PC-3 (cell line): ENCODE measurements at regions not wholly inside any gene's neighbourhood (a gene's known extent, or its start where the extent isn't known, plus 50 kb on each side); places are given as distances from the start of the nearest gene placed in this dataset.

Experiments
- ATAC-seq: fragments of 200-7000 bp; cut with Tn5 transposase; 2 replicates; pipeline ENCODE4 v1.9.1; 2020; ENCODE audit warnings: mild to moderate bottlenecking, moderate library complexity
- BruUV-seq: library from RNA; stranded (reverse); fragments of 400-500 nt; replicated peaks from 2 replicates; lab custom pipeline; 2021; lab: Mats Ljungman, UMichigan
- CTCF ChIA-PET: fragments of 300-600 bp; sonication (Branson Sonifier 250); formaldehyde crosslinking; loops from one replicate; lab custom pipeline; 2022; ENCODE audit warnings: antibody characterized with exemption; lab: Charles Lee
- POLR2A ChIA-PET: fragments of 300-600 bp; sonication (Branson Sonifier 250); formaldehyde crosslinking; loops from one replicate; lab custom pipeline; 2022; ENCODE audit warnings: antibody characterized with exemption; ENCODE audit not compliant: unreplicated experiment; lab: Charles Lee
- DNase-seq: peaks from one replicate; pipeline ENCODE4 v3.0.0-alpha.2; 2015
- H2AFZ ChIP-seq: fragments of 300-600 bp; sonication (generic); 2 replicates; pipeline ENCODE4 v1.6.0; 2016; ENCODE audit warnings: antibody characterized with exemption, low read length
- H3F3A ChIP-seq: fragments of 300-600 bp; sonication (generic); one replicate; pipeline ENCODE4 v1.6.0; 2017; ENCODE audit warnings: antibody characterized with exemption, low read length, control low read depth, mild to moderate bottlenecking; ENCODE audit not compliant: unreplicated experiment
- H3K27ac ChIP-seq: fragments of 300-600 bp; sonication (generic); 2 replicates; pipeline ENCODE4 v1.5.1; 2016; ENCODE audit warnings: mild to moderate bottlenecking, low read length
- H3K27me3 ChIP-seq: fragments of 300-600 bp; sonication (generic); 2 replicates; pipeline ENCODE4 v1.6.1; 2016; ENCODE audit warnings: low read length, mixed read lengths
- H3K36me3 ChIP-seq: fragments of 300-600 bp; sonication (generic); 2 replicates; pipeline ENCODE4 v1.6.1; 2016; ENCODE audit warnings: low read depth, mixed run types, low read length, mixed read lengths
- H3K4me1 ChIP-seq: fragments of 300-600 bp; sonication (generic); 2 replicates; pipeline ENCODE4 v1.5.1; 2016; ENCODE audit warnings: low read length; ENCODE audit not compliant: insufficient read depth
- H3K4me2 ChIP-seq: fragments of 300-600 bp; sonication (generic); 2 replicates; pipeline ENCODE4 v1.6.0; 2016; ENCODE audit warnings: low read length
- H3K4me3 ChIP-seq: fragments of 300-600 bp; sonication (generic); 2 replicates; pipeline ENCODE4 v1.5.1; 2016; ENCODE audit warnings: mild to moderate bottlenecking, low read length, mixed read lengths
- H3K79me2 ChIP-seq: fragments of 300-600 bp; sonication (generic); 2 replicates; pipeline ENCODE4 v1.6.1; 2017; ENCODE audit warnings: low read length, mixed read lengths
- H3K9ac ChIP-seq: fragments of 300-600 bp; sonication (generic); 2 replicates; pipeline ENCODE4 v1.6.0; 2016; ENCODE audit warnings: mild to moderate bottlenecking, low read length
- H3K9me2 ChIP-seq: fragments of 300-600 bp; sonication (generic); replicated peaks from 2 replicates; pipeline ENCODE4 v1.6.1; 2016; ENCODE audit warnings: mixed run types, low read length, mixed read lengths
- H3K9me3 ChIP-seq: fragments of 300-600 bp; sonication (generic); 2 replicates; pipeline ENCODE4 v1.6.1; 2016; ENCODE audit warnings: low read length, mixed read lengths
- H4K20me1 ChIP-seq: fragments of 300-600 bp; sonication (generic); 2 replicates; pipeline ENCODE4 v1.6.1; 2016; ENCODE audit warnings: low read length, mixed read lengths
- EZH2 ChIP-seq: fragments of 300-600 bp; sonication (generic); IDR thresholded peaks from one replicate; pipeline ENCODE4 v1.6.1; 2017; ENCODE audit warnings: antibody characterized with exemption, mild to moderate bottlenecking, low read length; ENCODE audit not compliant: unreplicated experiment
- EZH2phosphoT487 ChIP-seq: fragments of 300-600 bp; sonication (generic); IDR thresholded peaks from 2 replicates; pipeline ENCODE4 v1.6.1; 2018; ENCODE audit warnings: mild to moderate bottlenecking, antibody characterized with exemption, low read length, borderline replicate concordance
- intact Hi-C: fragments of 100-400 bp; cut with micrococcal nuclease; formaldehyde crosslinking; loops from 2 replicates; pipeline ENCODE4 v1.9.0; 2023
- TF ChIP-seq, protein P1 (sequence below): fragments of 300-600 bp; sonication (generic); conservative IDR thresholded peaks from 2 replicates; pipeline ENCODE4 v1.5.1; 2017; ENCODE audit warnings: antibody characterized with exemption, low read depth, mild to moderate bottlenecking, low read length

- Histone ChIP-seq H2AFZ (no peak overlapping the region), H3K4me3 (no peak overlapping the region), H3K4me2 (no peak overlapping the region), H3K36me3 (no peaks in the 10 kb centered on the region), H3K27ac (no peak overlapping the region), H3K9me3 (no peaks in the 10 kb centered on the region), H3K4me1 (no peaks in the 10 kb centered on the region), H3K9me2 (no peaks in the 10 kb centered on the region), H3K9ac (no peak overlapping the region), H3F3A (no peaks in the 10 kb centered on the region), H4K20me1 (no peaks in the 10 kb centered on the region), H3K79me2 (no peaks in the 10 kb centered on the region), H3K27me3 (no peaks in the 10 kb centered on the region)
- ChIA-PET POLR2A (no interaction called here), CTCF (no interaction called here)
- ATAC-seq = no peak
- no TSS peak for BruUV-seq
- DNase-seq = no peak
- intact Hi-C loops = no loop called here
- TF ChIP-seq EZH2 (no peak), EZH2phosphoT487 (no peak)
- TF ChIP-seq, protein P1, sequence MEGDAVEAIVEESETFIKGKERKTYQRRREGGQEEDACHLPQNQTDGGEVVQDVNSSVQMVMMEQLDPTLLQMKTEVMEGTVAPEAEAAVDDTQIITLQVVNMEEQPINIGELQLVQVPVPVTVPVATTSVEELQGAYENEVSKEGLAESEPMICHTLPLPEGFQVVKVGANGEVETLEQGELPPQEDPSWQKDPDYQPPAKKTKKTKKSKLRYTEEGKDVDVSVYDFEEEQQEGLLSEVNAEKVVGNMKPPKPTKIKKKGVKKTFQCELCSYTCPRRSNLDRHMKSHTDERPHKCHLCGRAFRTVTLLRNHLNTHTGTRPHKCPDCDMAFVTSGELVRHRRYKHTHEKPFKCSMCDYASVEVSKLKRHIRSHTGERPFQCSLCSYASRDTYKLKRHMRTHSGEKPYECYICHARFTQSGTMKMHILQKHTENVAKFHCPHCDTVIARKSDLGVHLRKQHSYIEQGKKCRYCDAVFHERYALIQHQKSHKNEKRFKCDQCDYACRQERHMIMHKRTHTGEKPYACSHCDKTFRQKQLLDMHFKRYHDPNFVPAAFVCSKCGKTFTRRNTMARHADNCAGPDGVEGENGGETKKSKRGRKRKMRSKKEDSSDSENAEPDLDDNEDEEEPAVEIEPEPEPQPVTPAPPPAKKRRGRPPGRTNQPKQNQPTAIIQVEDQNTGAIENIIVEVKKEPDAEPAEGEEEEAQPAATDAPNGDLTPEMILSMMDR = no peak
Observed at GRCh38 chr3:64766440-64766839, 78.6 kb upstream of the ADAMTS9 start.

DNA sequence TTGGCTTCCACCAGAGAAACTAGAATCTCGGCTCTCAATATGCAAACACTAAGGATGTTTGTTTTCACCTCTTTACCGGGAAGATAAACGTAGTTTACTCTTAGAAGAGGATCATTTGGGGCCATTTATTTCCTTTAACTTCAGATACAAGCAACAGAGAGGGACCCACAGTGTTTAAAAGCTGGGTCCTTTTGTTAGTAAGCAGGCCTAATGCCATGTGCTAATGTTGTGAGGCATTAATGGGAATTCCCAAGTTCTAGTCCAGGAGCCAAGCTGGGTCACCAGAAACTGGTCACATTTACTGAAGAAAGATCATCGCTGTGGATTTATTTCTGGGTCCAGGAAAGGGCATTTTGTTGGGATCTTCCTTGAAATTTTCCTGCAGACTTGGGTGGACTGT, 78.1 kb upstream of the ADAMTS9 start:
- no peaks in the 10 kb centered on the region for H3K27me3 ChIP-seq
- intact Hi-C loops = no loop called here
- H3K4me1 ChIP-seq = no peaks in the 10 kb centered on the region
- H4K20me1 ChIP-seq = no peaks in the 10 kb centered on the region
- BruUV-seq = no TSS peak
- H3K9me2 ChIP-seq = no peaks in the 10 kb centered on the region
- DNase-seq (no peak), ATAC-seq (no peak)
- H3K36me3 ChIP-seq = no peaks in the 10 kb centered on the region
- no peaks in the 10 kb centered on the region for H3K9me3 ChIP-seq
- H3F3A ChIP-seq = no peaks in the 10 kb centered on the region
- no peak overlapping the region for H3K4me2 ChIP-seq
- ChIA-PET CTCF (no interaction called here), POLR2A (no interaction called here)
- H2AFZ ChIP-seq = no peak overlapping the region
- no peak overlapping the region for H3K9ac ChIP-seq
- H3K4me3 ChIP-seq = no peak overlapping the region
- no peak overlapping the region for H3K27ac ChIP-seq
- H3K79me2 ChIP-seq = no peaks in the 10 kb centered on the region
- TF ChIP-seq, protein P1 = no peak
- no peak for TF ChIP-seq EZH2
- TF ChIP-seq EZH2phosphoT487 = no peak

DNA sequence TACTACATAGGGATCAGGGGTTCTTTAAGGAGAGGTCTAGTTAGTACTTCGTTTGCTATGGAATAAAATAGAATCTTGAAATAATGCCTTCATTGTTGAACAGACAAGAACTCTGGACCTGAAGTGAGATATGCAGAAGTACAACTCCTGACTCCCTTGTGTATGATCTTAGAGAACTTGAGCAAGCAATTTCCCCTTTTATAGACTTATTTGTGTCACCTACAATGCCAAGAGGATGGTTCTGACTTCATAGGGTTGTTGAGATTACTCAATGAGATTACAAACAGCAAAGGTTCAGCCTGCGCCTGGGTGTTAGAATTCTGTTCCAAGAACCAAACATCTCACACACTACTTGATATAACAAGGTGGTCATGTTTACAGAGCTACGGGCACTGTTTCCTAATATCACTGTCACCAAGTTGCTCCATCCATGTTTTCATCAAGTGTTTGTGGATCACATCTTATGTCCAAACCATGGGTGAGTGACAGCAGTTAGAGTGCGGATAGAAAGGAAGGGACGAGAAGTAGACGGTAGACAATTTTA, 76.7 kb upstream of the ADAMTS9 start:
- TF ChIP-seq EZH2phosphoT487 = no peak
- no peak for TF ChIP-seq EZH2
- TF ChIP-seq, protein P1 = no peak

More for the DNA sequence above, 76.7 kb upstream of the ADAMTS9 start:
- Histone ChIP-seq H3K4me3 (no peak overlapping the region), H2AFZ (no peak overlapping the region), H3F3A (no peaks in the 10 kb centered on the region), H3K9me3 (no peaks in the 10 kb centered on the region), H3K36me3 (no peaks in the 10 kb centered on the region), H3K9me2 (no peaks in the 10 kb centered on the region), H3K9ac (no peak overlapping the region), H4K20me1 (no peaks in the 10 kb centered on the region), H3K27ac (no peak overlapping the region), H3K4me1 (no peaks in the 10 kb centered on the region), H3K27me3 (no peaks in the 10 kb centered on the region), H3K4me2 (no peak overlapping the region), H3K79me2 (no peaks in the 10 kb centered on the region)
- intact Hi-C loops = no loop called here
- ATAC-seq = no peak
- ChIA-PET CTCF (no interaction called here), POLR2A (no interaction called here)
- BruUV-seq = no TSS peak
- no peak for DNase-seq
